OCI-LY1 (cell line): ENCODE measurements at regions not wholly inside any gene's neighbourhood (a gene's known extent, or its start where the extent isn't known, plus 50 kb on each side); places are given as distances from the start of the nearest gene placed in this dataset.

Experiments used
- H2AFZ ChIP-seq: fragments of 200-600 bp; sonication (generic), shearing (Covaris generic); 2 replicates; pipeline ENCODE4 v1.6.0; 2014; ENCODE audit warnings: antibody characterized with exemption, mild to moderate bottlenecking, low read length
- H3F3A ChIP-seq: fragments of 200-600 bp; sonication (generic), shearing (Covaris generic); 2 replicates; pipeline ENCODE4 v1.6.0; 2014; ENCODE audit warnings: mild to moderate bottlenecking, antibody characterized with exemption, low read length, moderate library complexity; ENCODE audit not compliant: insufficient read depth
- H3K27ac ChIP-seq: fragments of 200-600 bp; sonication (generic); 2 replicates; pipeline ENCODE4 v1.5.1; 2014; ENCODE audit warnings: low read length, mixed run types, mild to moderate bottlenecking, low read depth; ENCODE audit not compliant: poor library complexity, severe bottlenecking
- H3K27me3 ChIP-seq: fragments of 200-600 bp; sonication (generic); 2 replicates; pipeline ENCODE4 v1.6.0; 2014; ENCODE audit warnings: antibody characterized with exemption, mild to moderate bottlenecking, low read length, moderate library complexity; ENCODE audit not compliant: insufficient read depth
- H3K36me3 ChIP-seq: fragments of 200-600 bp; sonication (generic); 2 replicates; pipeline ENCODE4 v1.6.1; 2014; ENCODE audit warnings: mild to moderate bottlenecking, antibody characterized with exemption, low read length, moderate library complexity, mixed read lengths; ENCODE audit not compliant: insufficient read depth
- H3K4me1 ChIP-seq: fragments of 200-600 bp; sonication (generic); 2 replicates; pipeline ENCODE4 v1.5.1; 2014; ENCODE audit warnings: mild to moderate bottlenecking, low read length, moderate library complexity; ENCODE audit not compliant: insufficient read depth, severe bottlenecking
- H3K4me2 ChIP-seq: fragments of 200-600 bp; sonication (generic), shearing (Covaris generic); 2 replicates; pipeline ENCODE4 v1.6.1; 2014; ENCODE audit warnings: low read length
- H3K4me3 ChIP-seq: fragments of 200-600 bp; sonication (generic); 2 replicates; pipeline ENCODE4 v1.5.1; 2014; ENCODE audit warnings: low read length, low read depth, mild to moderate bottlenecking, mixed read lengths; ENCODE audit not compliant: poor library complexity, severe bottlenecking
- H3K79me2 ChIP-seq: fragments of 200-600 bp; shearing (Covaris generic); 2 replicates; pipeline ENCODE4 v1.6.1; 2016; ENCODE audit warnings: mixed run types, low read length, mixed read lengths; ENCODE audit not compliant: insufficient read depth
- H3K9ac ChIP-seq: fragments of 200-600 bp; sonication (generic), shearing (Covaris generic); 2 replicates; pipeline ENCODE4 v1.6.1; 2014; ENCODE audit warnings: mild to moderate bottlenecking, low read length, mixed read lengths
- H3K9me2 ChIP-seq: fragments of 200-600 bp; sonication (generic), shearing (Covaris generic); 2 replicates; pipeline ENCODE4 v1.6.1; 2014; ENCODE audit warnings: low read depth, mild to moderate bottlenecking, low read length, mixed read lengths
- H3K9me3 ChIP-seq: fragments of 200-600 bp; shearing (Covaris generic); 2 replicates; pipeline ENCODE4 v1.6.1; 2014; ENCODE audit warnings: low read length, mixed read lengths
- H4K20me1 ChIP-seq: fragments of 200-600 bp; sonication (generic), shearing (Covaris generic); 2 replicates; pipeline ENCODE4 v1.6.0; 2016; ENCODE audit warnings: mild to moderate bottlenecking, low read length; ENCODE audit not compliant: insufficient read depth
- CTCF ChIP-seq: fragments of 200-600 bp; sonication (generic), shearing (Covaris generic); IDR thresholded peaks from 2 replicates; pipeline ENCODE4 v1.5.1; 2017; ENCODE audit warnings: mild to moderate bottlenecking, antibody characterized with exemption, low read length, moderate library complexity, mixed read lengths
- EZH2 ChIP-seq: fragments of 200-600 bp; sonication (generic), shearing (Covaris generic); IDR thresholded peaks from 2 replicates; pipeline ENCODE4 v1.8.0; 2017; ENCODE audit warnings: borderline replicate concordance, mixed run types, mild to moderate bottlenecking, antibody characterized with exemption, low read length, moderate library complexity, mixed read lengths

- H3F3A ChIP-seq = no peaks in the 10 kb centered on the region
- H3K27me3 ChIP-seq = peaks cover 19% of the 10 kb centered on the region
- no peaks in the 10 kb centered on the region for H3K9me3 ChIP-seq
- H3K27ac ChIP-seq = no peak overlapping the region
- peak overlapping the region; percentile 52; the same call in 1 of the 2 replicates for H3K4me2 ChIP-seq
- H3K4me1 ChIP-seq = peaks cover 12% of the 10 kb centered on the region
- H3K79me2 ChIP-seq = no peaks in the 10 kb centered on the region
- TF ChIP-seq CTCF = no peak
- no peak for TF ChIP-seq EZH2
- no peak overlapping the region for H3K9ac ChIP-seq
- no peaks in the 10 kb centered on the region for H4K20me1 ChIP-seq
- no peaks in the 10 kb centered on the region for H3K9me2 ChIP-seq
- H3K4me3 ChIP-seq = no peak overlapping the region
- H2AFZ ChIP-seq = no peak overlapping the region
- no peaks in the 10 kb centered on the region for H3K36me3 ChIP-seq
These were observed 161.1 kb upstream of the GRK3 start for GRCh38 chr22:25403284-25403810.

GRCh38 chr22:25403811-25404471, 160.5 kb upstream of the GRK3 start:
- H3K27ac ChIP-seq = no peak overlapping the region
- H2AFZ ChIP-seq = no peak overlapping the region
- H3K4me2 ChIP-seq = peak overlapping the region; percentile 52
- peaks cover 12% of the 10 kb centered on the region for H3K4me1 ChIP-seq
- H3K4me3 ChIP-seq = peak overlapping the region; percentile 61
- H3K9me2 ChIP-seq = no peaks in the 10 kb centered on the region
- no peak overlapping the region for H3K9ac ChIP-seq
- H4K20me1 ChIP-seq = no peaks in the 10 kb centered on the region
- no peaks in the 10 kb centered on the region for H3K36me3 ChIP-seq
- H3K79me2 ChIP-seq = no peaks in the 10 kb centered on the region
- peaks cover 19% of the 10 kb centered on the region for H3K27me3 ChIP-seq
- H3K9me3 ChIP-seq = no peaks in the 10 kb centered on the region
- no peak for TF ChIP-seq EZH2
- no peak for TF ChIP-seq CTCF
- no peaks in the 10 kb centered on the region for H3F3A ChIP-seq

- Histone ChIP-seq H4K20me1 (no peaks in the 10 kb centered on the region), H3K4me1 (peaks cover 12% of the 10 kb centered on the region), H3K9me2 (no peaks in the 10 kb centered on the region), H3K79me2 (no peaks in the 10 kb centered on the region), H3K27me3 (peaks cover 19% of the 10 kb centered on the region), H3K4me2 (peak overlapping the region; percentile 52), H3K27ac (no peak overlapping the region), H3K9me3 (no peaks in the 10 kb centered on the region), H2AFZ (no peak overlapping the region), H3F3A (no peaks in the 10 kb centered on the region), H3K4me3 (peak overlapping the region; percentile 61), H3K36me3 (no peaks in the 10 kb centered on the region), H3K9ac (no peak overlapping the region; the same call in 1 of the 2 replicates)
- TF ChIP-seq EZH2 = no peak
- TF ChIP-seq CTCF = no peak
These were observed 159.9 kb upstream of the GRK3 start for GRCh38 chr22:25404556-25404927.
